ENCODE measurements at regions not wholly inside any gene's neighbourhood (a gene's known extent, or its start where the extent isn't known, plus 50 kb on each side); places are given as distances from the start of the nearest gene placed in this dataset.

DNA sequence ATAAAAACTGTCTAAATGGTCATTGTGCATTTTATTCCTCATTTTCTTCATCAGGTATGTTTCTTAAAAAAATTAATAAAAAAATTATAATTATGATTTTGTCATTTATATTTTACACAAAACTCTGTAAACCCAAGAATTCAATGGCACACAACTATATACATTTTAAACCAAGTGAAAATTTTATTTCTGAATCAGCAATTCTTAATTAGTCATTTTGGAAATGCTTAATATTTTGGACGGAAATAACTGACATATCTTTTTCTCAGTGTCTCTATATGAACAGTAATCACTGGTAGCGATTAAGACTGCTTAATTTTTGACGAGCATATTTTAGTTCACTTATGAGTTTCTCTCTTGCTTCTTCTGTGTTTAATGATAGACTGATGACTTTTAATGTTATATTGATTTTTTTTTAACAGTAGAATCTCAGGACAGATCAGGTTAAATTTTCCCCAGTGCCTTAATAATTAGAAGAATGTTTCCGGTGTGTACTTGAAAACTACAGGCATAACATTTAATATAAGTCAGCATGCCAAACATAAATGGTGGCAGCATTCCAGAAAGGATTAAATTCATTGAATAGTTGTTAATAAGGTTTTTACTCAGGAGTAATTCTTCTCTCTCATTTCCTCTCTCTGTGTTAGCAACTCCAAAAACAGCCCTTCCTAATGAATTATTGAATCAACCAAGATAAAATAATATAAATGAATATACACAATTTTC lies 644.7 kb upstream of the CDH6 start:
- TF ChIP-seq, protein P1, sequence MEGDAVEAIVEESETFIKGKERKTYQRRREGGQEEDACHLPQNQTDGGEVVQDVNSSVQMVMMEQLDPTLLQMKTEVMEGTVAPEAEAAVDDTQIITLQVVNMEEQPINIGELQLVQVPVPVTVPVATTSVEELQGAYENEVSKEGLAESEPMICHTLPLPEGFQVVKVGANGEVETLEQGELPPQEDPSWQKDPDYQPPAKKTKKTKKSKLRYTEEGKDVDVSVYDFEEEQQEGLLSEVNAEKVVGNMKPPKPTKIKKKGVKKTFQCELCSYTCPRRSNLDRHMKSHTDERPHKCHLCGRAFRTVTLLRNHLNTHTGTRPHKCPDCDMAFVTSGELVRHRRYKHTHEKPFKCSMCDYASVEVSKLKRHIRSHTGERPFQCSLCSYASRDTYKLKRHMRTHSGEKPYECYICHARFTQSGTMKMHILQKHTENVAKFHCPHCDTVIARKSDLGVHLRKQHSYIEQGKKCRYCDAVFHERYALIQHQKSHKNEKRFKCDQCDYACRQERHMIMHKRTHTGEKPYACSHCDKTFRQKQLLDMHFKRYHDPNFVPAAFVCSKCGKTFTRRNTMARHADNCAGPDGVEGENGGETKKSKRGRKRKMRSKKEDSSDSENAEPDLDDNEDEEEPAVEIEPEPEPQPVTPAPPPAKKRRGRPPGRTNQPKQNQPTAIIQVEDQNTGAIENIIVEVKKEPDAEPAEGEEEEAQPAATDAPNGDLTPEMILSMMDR (IDR thresholded peaks at IDR 0.05) = no peak
- no peak for TF ChIP-seq POLR2A (IDR thresholded peaks at IDR 0.05)

Data from prostate gland (tissue), 2 donors.